Chondrocyte (in vitro differentiated cells): ENCODE measurements at regions not wholly inside any gene's neighbourhood (a gene's known extent, or its start where the extent isn't known, plus 50 kb on each side); places are given as distances from the start of the nearest gene placed in this dataset.

ENCODE experiments used
- DNase-seq: peaks from one replicate; pipeline ENCODE4 v3.0.0; 2021; ENCODE audit warnings: mixed read lengths, low spot score
- H3K27ac Mint-ChIP-seq: one replicate; pipeline ENCODE4 v1.8.0; 2021; ENCODE audit warnings: mild to moderate bottlenecking, moderate library complexity, mixed read lengths; ENCODE audit not compliant: unreplicated experiment
- H3K27me3 Mint-ChIP-seq: 2 replicates; pipeline ENCODE4 v1.8.0; 2021; ENCODE audit warnings: low read depth, mixed read lengths
- H3K36me3 Mint-ChIP-seq: 2 replicates; pipeline ENCODE4 v1.8.0; 2021; ENCODE audit warnings: low read depth, mixed read lengths
- H3K4me1 Mint-ChIP-seq: 2 replicates; pipeline ENCODE4 v1.8.0; 2021; ENCODE audit warnings: low read depth, mild to moderate bottlenecking, mixed read lengths
- H3K4me3 Mint-ChIP-seq: one replicate; pipeline ENCODE4 v1.8.0; 2021; ENCODE audit warnings: mild to moderate bottlenecking, moderate library complexity, mixed read lengths; ENCODE audit not compliant: unreplicated experiment
- H3K9me3 Mint-ChIP-seq: 2 replicates; pipeline ENCODE4 v1.8.0; 2021; ENCODE audit warnings: low read depth, mixed read lengths
- TF ChIP-seq, protein P1 (sequence below): fragments of 200-600 bp; sonication (generic); IDR thresholded peaks from 2 replicates; pipeline ENCODE4 v1.5.0; 2021; ENCODE audit warnings: antibody characterized with exemption, mild to moderate bottlenecking, moderate library complexity

- no peak for DNase-seq
- Mint-ChIP-seq H3K4me1 (no peaks in the 10 kb centered on the region), H3K27ac (no peak overlapping the region), H3K27me3 (no peaks in the 10 kb centered on the region), H3K9me3 (no peaks in the 10 kb centered on the region), H3K36me3 (no peaks in the 10 kb centered on the region), H3K4me3 (no peak overlapping the region)
- TF ChIP-seq, protein P1, sequence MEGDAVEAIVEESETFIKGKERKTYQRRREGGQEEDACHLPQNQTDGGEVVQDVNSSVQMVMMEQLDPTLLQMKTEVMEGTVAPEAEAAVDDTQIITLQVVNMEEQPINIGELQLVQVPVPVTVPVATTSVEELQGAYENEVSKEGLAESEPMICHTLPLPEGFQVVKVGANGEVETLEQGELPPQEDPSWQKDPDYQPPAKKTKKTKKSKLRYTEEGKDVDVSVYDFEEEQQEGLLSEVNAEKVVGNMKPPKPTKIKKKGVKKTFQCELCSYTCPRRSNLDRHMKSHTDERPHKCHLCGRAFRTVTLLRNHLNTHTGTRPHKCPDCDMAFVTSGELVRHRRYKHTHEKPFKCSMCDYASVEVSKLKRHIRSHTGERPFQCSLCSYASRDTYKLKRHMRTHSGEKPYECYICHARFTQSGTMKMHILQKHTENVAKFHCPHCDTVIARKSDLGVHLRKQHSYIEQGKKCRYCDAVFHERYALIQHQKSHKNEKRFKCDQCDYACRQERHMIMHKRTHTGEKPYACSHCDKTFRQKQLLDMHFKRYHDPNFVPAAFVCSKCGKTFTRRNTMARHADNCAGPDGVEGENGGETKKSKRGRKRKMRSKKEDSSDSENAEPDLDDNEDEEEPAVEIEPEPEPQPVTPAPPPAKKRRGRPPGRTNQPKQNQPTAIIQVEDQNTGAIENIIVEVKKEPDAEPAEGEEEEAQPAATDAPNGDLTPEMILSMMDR = no peak
Measured at GRCh38 chr3:188000361-188000861, 153.5 kb upstream of the LPP start.

GRCh38 chr3:188001093-188001492 is 152.9 kb upstream of the LPP start:
- Mint-ChIP-seq H3K9me3 (no peaks in the 10 kb centered on the region), H3K4me1 (no peaks in the 10 kb centered on the region), H3K36me3 (no peaks in the 10 kb centered on the region), H3K27ac (no peak overlapping the region), H3K27me3 (no peaks in the 10 kb centered on the region), H3K4me3 (no peak overlapping the region)
- DNase-seq = no peak
- TF ChIP-seq, protein P1 = no peak

GRCh38 chr3:188001926-188002325 is 152.0 kb upstream of the LPP start:
- H3K27ac Mint-ChIP-seq = no peak overlapping the region
- H3K27me3 Mint-ChIP-seq = no peaks in the 10 kb centered on the region
- no peaks in the 10 kb centered on the region for H3K36me3 Mint-ChIP-seq
- no peak for DNase-seq
- H3K4me3 Mint-ChIP-seq = no peak overlapping the region
- H3K9me3 Mint-ChIP-seq = no peaks in the 10 kb centered on the region
- H3K4me1 Mint-ChIP-seq = no peaks in the 10 kb centered on the region
- TF ChIP-seq, protein P1 = no peak

DNA sequence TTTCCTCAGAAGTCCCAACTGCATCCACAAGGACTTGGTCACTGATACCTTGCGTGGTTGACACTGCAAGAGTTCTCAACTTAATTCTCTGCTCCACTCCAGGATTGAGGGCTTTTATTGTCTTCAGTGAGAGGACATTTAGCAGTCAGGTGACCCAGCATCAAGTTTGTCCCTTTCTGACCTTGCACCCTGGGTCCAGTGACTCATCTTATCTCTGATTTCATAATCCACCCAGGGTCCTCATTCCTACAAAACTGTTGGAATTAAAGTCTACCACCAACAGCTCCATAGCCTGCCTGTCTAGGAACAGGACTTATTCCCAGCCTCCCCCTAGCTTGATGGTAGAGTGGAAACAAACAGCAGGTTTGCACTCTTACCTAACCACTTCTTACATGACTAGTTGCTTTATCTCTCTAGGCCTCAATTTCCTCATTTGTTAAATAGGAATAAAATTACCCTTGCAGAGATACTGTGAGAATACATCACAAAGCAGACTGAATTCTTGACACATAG is 151.3 kb upstream of the LPP start:
- no peaks in the 10 kb centered on the region for H3K9me3 Mint-ChIP-seq
- H3K36me3 Mint-ChIP-seq = no peaks in the 10 kb centered on the region
- H3K4me3 Mint-ChIP-seq = no peak overlapping the region
- DNase-seq = no peak
- no peak overlapping the region for H3K27ac Mint-ChIP-seq
- TF ChIP-seq, protein P1 = no peak
- H3K4me1 Mint-ChIP-seq = no peaks in the 10 kb centered on the region
- H3K27me3 Mint-ChIP-seq = no peaks in the 10 kb centered on the region

- TF ChIP-seq, protein P1 = no peak
- H3K36me3 Mint-ChIP-seq = no peaks in the 10 kb centered on the region
- H3K27ac Mint-ChIP-seq = no peak overlapping the region
- H3K4me1 Mint-ChIP-seq = no peaks in the 10 kb centered on the region
- DNase-seq = no peak
- no peaks in the 10 kb centered on the region for H3K27me3 Mint-ChIP-seq
- no peak overlapping the region for H3K4me3 Mint-ChIP-seq
- no peaks in the 10 kb centered on the region for H3K9me3 Mint-ChIP-seq
Measured at GRCh38 chr3:188003188-188004171, 150.5 kb upstream of the LPP start.
